ENCODE measurements at regions not wholly inside any gene's neighbourhood (a gene's known extent, or its start where the extent isn't known, plus 50 kb on each side); places are given as distances from the start of the nearest gene placed in this dataset.
A peak's percentile ranks its signal among the peaks of the same experiment; 100 is the strongest.

DNA sequence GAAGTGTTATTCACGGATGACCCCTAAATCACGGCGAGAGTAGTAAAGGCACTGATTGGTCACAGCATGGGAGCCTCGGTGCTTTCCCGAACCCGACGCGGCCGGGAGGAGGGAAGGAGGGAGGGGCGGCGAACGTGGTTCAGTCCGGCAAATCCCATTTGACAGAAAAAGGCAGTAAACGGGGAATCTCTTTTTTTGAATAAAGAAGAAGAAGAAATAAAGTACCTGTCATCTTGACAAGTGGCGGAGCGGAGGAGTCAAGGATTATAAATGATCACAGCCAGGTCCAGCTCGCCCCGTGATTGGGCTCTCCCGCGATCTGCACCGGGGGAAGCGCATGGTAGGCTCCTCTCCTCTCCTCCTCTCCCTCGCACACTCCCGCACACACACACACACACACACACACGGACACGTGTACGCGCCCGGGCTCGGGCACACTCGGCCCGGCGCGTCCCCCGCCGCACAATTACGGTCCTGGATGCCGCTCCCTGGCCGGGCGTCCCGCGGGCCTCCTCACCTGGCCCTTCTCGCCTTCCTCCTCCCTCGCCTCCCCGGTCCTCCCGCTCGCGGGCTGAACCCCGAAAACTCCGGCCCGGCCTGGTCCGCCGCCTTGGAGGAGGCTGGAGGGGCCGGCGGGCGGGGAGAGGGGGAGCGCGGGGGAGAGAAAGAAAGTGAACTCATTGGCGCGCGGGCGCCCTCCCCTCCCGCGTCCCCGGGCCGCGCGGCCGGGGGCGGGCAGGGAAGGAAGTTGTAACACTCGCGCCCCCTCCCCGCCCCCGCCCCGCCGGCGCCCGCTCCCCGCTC is 99.2 kb upstream of the TENM3 start:
- peak overlapping the region; percentile 75 for H3K4me3 ChIP-seq (ENCODE audit: low read depth, low read length)
- TF ChIP-seq, protein P1, sequence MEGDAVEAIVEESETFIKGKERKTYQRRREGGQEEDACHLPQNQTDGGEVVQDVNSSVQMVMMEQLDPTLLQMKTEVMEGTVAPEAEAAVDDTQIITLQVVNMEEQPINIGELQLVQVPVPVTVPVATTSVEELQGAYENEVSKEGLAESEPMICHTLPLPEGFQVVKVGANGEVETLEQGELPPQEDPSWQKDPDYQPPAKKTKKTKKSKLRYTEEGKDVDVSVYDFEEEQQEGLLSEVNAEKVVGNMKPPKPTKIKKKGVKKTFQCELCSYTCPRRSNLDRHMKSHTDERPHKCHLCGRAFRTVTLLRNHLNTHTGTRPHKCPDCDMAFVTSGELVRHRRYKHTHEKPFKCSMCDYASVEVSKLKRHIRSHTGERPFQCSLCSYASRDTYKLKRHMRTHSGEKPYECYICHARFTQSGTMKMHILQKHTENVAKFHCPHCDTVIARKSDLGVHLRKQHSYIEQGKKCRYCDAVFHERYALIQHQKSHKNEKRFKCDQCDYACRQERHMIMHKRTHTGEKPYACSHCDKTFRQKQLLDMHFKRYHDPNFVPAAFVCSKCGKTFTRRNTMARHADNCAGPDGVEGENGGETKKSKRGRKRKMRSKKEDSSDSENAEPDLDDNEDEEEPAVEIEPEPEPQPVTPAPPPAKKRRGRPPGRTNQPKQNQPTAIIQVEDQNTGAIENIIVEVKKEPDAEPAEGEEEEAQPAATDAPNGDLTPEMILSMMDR (conservative IDR thresholded peaks at IDR 0.05; ENCODE audit: low read depth, low read length): no peak
- no peak for DNase-seq (ENCODE audit: low read depth)

DNA sequence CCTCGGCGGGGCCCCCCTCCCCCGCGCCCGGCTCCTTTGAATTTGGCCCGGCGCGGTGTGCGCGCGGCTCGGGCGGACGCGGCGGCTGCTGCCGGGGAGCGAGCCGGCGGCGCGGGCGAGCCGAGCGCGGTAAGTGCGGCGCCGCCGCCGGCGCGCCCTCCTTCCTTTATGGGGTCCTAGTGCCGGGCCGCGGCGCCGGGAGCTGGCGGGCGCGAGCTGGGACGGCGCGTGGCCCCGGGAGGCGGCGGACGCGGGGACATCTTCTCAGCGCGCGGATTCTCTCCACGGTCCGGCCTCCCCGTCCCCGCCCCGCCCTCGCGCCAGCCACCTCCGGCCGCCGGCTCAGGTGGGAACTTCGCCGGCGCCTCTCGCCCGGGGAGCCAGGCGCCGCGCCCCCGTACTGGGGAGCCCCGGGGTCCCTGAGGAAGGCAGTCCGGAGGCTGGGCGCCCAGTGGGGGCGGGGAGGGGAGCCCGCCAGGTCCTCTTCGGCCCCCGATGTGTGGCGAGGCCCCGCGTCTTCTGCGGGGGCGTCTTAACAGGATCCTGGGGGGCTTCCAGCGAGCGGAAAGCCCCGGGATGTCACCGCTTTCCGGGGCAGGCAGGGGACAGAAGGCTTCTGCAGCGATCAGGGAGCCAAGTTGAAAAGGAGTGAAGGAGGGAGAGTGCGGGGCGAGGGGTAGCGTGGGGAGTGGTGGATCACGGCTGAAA is 98.4 kb upstream of the TENM3 start:
- TF ChIP-seq, protein P1 (conservative IDR thresholded peaks at IDR 0.05; ENCODE audit: low read depth, low read length): no peak
- DNase-seq (ENCODE audit: low read depth): no peak
- peak overlapping the region; percentile 75 for H3K4me3 ChIP-seq (ENCODE audit: low read depth, low read length)

DNA sequence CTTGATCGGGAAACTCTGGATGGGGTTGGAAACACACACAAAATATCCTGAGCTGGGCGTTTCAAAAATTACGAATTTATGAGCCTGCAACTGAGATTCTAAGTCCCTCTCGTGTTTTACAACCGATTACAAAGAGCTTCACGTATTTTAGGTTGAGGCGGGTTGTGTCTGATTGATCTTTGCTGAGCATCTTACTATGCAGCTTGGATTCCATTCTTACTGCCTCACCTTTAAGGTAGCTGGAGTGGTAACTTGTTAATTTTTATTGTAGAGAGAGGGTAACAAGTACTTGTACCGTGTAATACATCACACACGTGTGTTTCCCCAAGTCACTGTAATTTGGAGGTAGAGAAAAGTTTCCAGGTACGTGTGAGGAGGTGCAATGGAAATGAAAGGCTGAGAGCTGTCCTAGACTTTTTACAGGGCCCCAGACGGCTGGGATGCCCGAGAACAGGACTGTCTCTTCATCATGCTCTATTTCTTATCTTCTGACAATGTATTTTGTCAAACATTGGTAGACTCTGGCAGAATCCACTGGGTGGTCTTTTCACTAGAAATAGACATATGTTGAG is 97.8 kb upstream of the TENM3 start:
- TF ChIP-seq, protein P1 (conservative IDR thresholded peaks at IDR 0.05; ENCODE audit: low read depth, low read length): no peak
- H3K4me3 ChIP-seq (ENCODE audit: low read depth, low read length): peak overlapping the region; percentile 75
- DNase-seq (ENCODE audit: low read depth): no peak

DNA sequence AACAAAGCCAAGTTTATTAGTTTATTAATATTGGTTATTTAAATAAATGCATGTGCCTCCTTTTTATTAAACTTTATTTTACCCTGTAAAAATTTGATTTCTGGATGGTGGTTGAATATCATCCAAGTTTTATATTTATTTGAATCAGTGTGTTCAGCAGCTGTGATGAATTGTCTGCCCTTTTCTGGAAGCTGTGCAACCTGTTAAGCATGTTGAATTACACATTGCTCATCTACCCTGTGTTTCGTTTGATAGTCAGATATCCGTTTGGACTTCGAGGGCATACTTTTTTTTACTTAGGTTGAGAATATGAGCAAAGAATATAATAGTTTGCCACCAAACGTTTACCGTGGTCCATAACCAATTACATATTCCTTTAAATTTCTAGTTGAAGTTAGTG is 95.8 kb upstream of the TENM3 start:
- DNase-seq (ENCODE audit: low read depth): no peak
- H3K4me3 ChIP-seq (ENCODE audit: low read depth, low read length): no peak overlapping the region
- TF ChIP-seq, protein P1 (conservative IDR thresholded peaks at IDR 0.05; ENCODE audit: low read depth, low read length): no peak

DNA sequence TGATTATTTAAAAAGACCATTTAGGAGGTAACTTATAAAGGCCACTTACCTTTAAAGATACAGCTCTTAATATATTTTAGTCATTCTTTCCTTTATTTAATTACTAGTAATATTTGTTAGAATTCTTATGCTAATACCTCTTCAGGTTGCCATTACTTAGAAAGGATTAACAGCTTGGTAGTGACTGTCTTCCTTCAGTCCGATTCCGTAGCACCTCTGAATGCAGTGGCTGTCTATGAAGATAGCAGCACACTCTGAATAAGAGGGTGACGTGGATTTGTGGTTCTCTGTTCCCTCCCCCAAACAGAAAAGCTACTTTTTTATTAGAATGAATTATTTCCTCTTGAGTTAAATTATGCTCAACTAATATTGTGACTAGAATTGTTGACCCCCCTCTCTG is 92.6 kb upstream of the TENM3 start:
- DNase-seq (ENCODE audit: low read depth): no peak
- no peak overlapping the region for H3K4me3 ChIP-seq (ENCODE audit: low read depth, low read length)
- TF ChIP-seq, protein P1 (conservative IDR thresholded peaks at IDR 0.05; ENCODE audit: low read depth, low read length): no peak

DNA sequence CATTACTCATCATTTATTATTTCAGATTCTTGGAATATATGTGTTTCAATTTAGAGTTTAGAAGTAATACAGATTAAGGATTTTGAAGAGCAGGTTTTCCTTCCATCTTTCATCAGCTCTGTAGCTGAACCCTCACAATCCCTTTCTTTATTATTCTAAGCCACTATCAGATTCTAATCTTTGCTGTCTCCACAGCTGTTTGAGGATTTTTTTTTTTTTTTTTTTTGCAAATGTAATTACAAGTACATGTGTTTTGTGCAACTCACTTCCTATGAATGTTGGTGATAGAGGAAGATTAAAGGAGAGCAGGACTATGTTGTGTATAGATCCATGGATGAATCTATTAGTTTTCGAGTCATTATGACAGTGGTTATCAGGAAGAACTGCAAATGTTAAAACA is 87.4 kb upstream of the TENM3 start:
- TF ChIP-seq, protein P1 (conservative IDR thresholded peaks at IDR 0.05; ENCODE audit: low read depth, low read length): no peak
- no peak overlapping the region for H3K4me3 ChIP-seq (ENCODE audit: low read depth, low read length)
- DNase-seq (ENCODE audit: low read depth): no peak

Measured in epithelial cell of proximal tubule (primary cell).